GM23338 (cell line): ENCODE measurements at regions not wholly inside any gene's neighbourhood (a gene's known extent, or its start where the extent isn't known, plus 50 kb on each side); places are given as distances from the start of the nearest gene placed in this dataset.

Experiments used
- ATAC-seq: fragments of 200-7000 bp; cut with Tn5 transposase; 3 replicates; pipeline ENCODE4 v1.9.1; 2020
- DNase-seq: peaks from one replicate; pipeline ENCODE4 v3.0.0-alpha.2; 2015; ENCODE audit warnings: low spot score
- H2AFZ ChIP-seq: fragments of 200-600 bp; sonication (generic); 2 replicates; pipeline ENCODE4 v1.8.0; 2016; ENCODE audit warnings: antibody characterized with exemption, mild to moderate bottlenecking, moderate library complexity
- H3F3A ChIP-seq: fragments of 200-600 bp; sonication (generic); replicated peaks from 2 replicates; pipeline ENCODE4 v1.8.0; 2017; ENCODE audit warnings: antibody characterized with exemption, mixed run types, low read depth
- H3K27ac ChIP-seq: fragments of 200-600 bp; sonication (generic); 2 replicates; pipeline ENCODE4 v1.6.1; 2016; ENCODE audit warnings: low read depth
- H3K27me3 ChIP-seq: fragments of 200-600 bp; sonication (generic); 2 replicates; pipeline ENCODE4 v1.8.0; 2016; ENCODE audit warnings: mild to moderate bottlenecking, mixed run types, moderate library complexity; ENCODE audit not compliant: insufficient read depth
- H3K36me3 ChIP-seq: fragments of 200-600 bp; sonication (generic); 2 replicates; pipeline ENCODE4 v1.8.0; 2016; ENCODE audit warnings: mild to moderate bottlenecking; ENCODE audit not compliant: insufficient read depth
- H3K4me1 ChIP-seq: fragments of 200-600 bp; sonication (generic); 2 replicates; pipeline ENCODE4 v1.8.0; 2016; ENCODE audit warnings: mild to moderate bottlenecking, moderate library complexity; ENCODE audit not compliant: insufficient read depth
- H3K4me2 ChIP-seq: fragments of 200-600 bp; sonication (generic); 2 replicates; pipeline ENCODE4 v1.7.1; 2017; ENCODE audit warnings: mixed run types
- H3K4me3 ChIP-seq: fragments of 200-600 bp; sonication (generic); 2 replicates; pipeline ENCODE4 v1.6.1; 2016; ENCODE audit warnings: mixed run types
- H3K79me2 ChIP-seq: fragments of 200-600 bp; sonication (generic); replicated peaks from 2 replicates; pipeline ENCODE4 v1.8.0; 2017; ENCODE audit warnings: mild to moderate bottlenecking; ENCODE audit not compliant: insufficient read depth
- H3K9me2 ChIP-seq: fragments of 200-600 bp; sonication (generic); 2 replicates; pipeline ENCODE4 v1.8.0; 2017; ENCODE audit not compliant: insufficient read depth
- H4K20me1 ChIP-seq: fragments of 200-600 bp; sonication (generic); replicated peaks from 2 replicates; pipeline ENCODE4 v1.8.0; 2017; ENCODE audit warnings: mild to moderate bottlenecking; ENCODE audit not compliant: insufficient read depth
- H3K27ac Mint-ChIP-seq: 2 replicates; pipeline ENCODE4 v1.8.0; 2020; ENCODE audit warnings: inconsistent platforms, mild to moderate bottlenecking, moderate library complexity, mixed read lengths
- H3K27me3 Mint-ChIP-seq: 3 replicates; pipeline ENCODE4 v1.8.0; 2022; ENCODE audit warnings: low read depth, mild to moderate bottlenecking, moderate library complexity, mixed read lengths, inconsistent platforms; ENCODE audit not compliant: insufficient read depth, poor library complexity
- H3K36me3 Mint-ChIP-seq: 3 replicates; pipeline ENCODE4 v1.8.0; 2021; ENCODE audit warnings: low read depth, mild to moderate bottlenecking, inconsistent platforms, moderate library complexity, mixed read lengths
- H3K4me1 Mint-ChIP-seq: 3 replicates; pipeline ENCODE4 v1.8.0; 2020; ENCODE audit warnings: mild to moderate bottlenecking, inconsistent platforms, mixed read lengths
- H3K4me3 Mint-ChIP-seq: 3 replicates; pipeline ENCODE4 v1.8.0; 2021; ENCODE audit warnings: moderate library complexity, mild to moderate bottlenecking, inconsistent platforms, mixed read lengths
- H3K9me3 Mint-ChIP-seq: 3 replicates; pipeline ENCODE4 v1.8.0; 2020; ENCODE audit warnings: moderate library complexity, mild to moderate bottlenecking, inconsistent platforms, mixed read lengths
- CREB1 ChIP-seq: fragments of 250-450 bp; sonication (Bioruptor Pico); IDR thresholded peaks from 2 replicates; pipeline ENCODE4 v1.5.0; 2020; ENCODE audit warnings: low read depth, mild to moderate bottlenecking, moderate library complexity
- CTCF ChIP-seq, 2 experiments: fragments of 200-600 bp in 1 of 2; sonication (generic) in 1 of 2; conservative IDR thresholded peaks; 2 replicates each; pipeline versions ENCODE4 v1.5.1 to v1.6.1; 2016 to 2017; ENCODE audit warnings: antibody characterized with exemption in 2 of 2, low read depth in 2 of 2, mild to moderate bottlenecking in 2 of 2, moderate library complexity in 1 of 2
- EZH2 ChIP-seq: fragments of 200-600 bp; sonication (generic); IDR thresholded peaks from one replicate; pipeline ENCODE4 v1.8.0; 2017; ENCODE audit warnings: antibody characterized with exemption, mild to moderate bottlenecking, low read depth; ENCODE audit not compliant: unreplicated experiment
- EZH2phosphoT487 ChIP-seq: fragments of 200-600 bp; sonication (generic); IDR thresholded peaks from one replicate; pipeline ENCODE4 v1.8.1; 2018; ENCODE audit warnings: antibody characterized with exemption; ENCODE audit not compliant: unreplicated experiment
- JUNB ChIP-seq: IDR thresholded peaks from one replicate; pipeline ENCODE4 v1.6.1; 2016; ENCODE audit warnings: antibody characterized with exemption; ENCODE audit not compliant: unreplicated experiment
- NANOG ChIP-seq: IDR thresholded peaks from 2 replicates; pipeline ENCODE4 v1.6.1; 2016; ENCODE audit warnings: antibody characterized with exemption, borderline replicate concordance
- POLR2AphosphoS5 ChIP-seq: IDR thresholded peaks from 2 replicates; pipeline ENCODE4 v1.6.1; 2016; ENCODE audit warnings: antibody characterized with exemption, low read depth
- REST ChIP-seq: IDR thresholded peaks from one replicate; pipeline ENCODE4 v1.6.1; 2018; ENCODE audit warnings: antibody characterized with exemption; ENCODE audit not compliant: unreplicated experiment
- STAT1 ChIP-seq: IDR thresholded peaks from one replicate; pipeline ENCODE4 v1.6.1; 2016; ENCODE audit warnings: antibody characterized with exemption; ENCODE audit not compliant: unreplicated experiment
- ZNF114 ChIP-seq: fragments of 250-450 bp; sonication (Bioruptor Pico); IDR thresholded peaks from 2 replicates; pipeline ENCODE4 v1.5.0; 2020; ENCODE audit warnings: mild to moderate bottlenecking, moderate library complexity
- ZNF331 ChIP-seq: fragments of 250-450 bp; sonication (Bioruptor Pico); IDR thresholded peaks from 2 replicates; pipeline ENCODE4 v1.5.0; 2020; ENCODE audit warnings: low read depth, mild to moderate bottlenecking, moderate library complexity
- ZNF462 ChIP-seq: fragments of 250-450 bp; sonication (Bioruptor Pico); IDR thresholded peaks from 2 replicates; pipeline ENCODE4 v1.5.0; 2020; ENCODE audit warnings: mild to moderate bottlenecking, moderate library complexity
- TF ChIP-seq, protein P1 (sequence below): IDR thresholded peaks from 2 replicates; pipeline ENCODE4 v1.6.1; 2016; ENCODE audit warnings: antibody characterized with exemption

DNA sequence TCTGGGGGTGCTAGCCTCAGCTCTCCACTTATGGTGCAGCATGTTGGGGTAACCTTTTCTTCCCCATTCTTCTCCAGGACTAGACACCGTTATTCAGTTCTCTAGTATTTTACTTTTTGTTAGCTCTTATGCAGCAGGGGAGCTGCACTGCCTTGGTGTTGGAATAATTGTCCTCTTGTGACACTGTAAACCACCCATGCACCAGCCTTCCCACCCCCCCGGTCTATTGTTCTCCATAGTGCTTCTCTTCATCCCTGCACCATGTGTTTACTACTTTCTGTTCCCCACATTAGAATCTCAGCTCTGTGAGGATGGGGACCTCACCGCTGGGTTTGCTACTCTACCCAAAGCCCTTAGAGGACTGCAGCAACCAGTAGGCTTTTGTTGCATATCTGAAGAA is 230.7 kb downstream of the RPS24 start:
- H3K4me2 ChIP-seq, result no peak overlapping the region
- H3K4me3 Mint-ChIP-seq, result no peak overlapping the region
- no peaks in the 10 kb centered on the region for H3K36me3 Mint-ChIP-seq
- ATAC-seq, result no peak
- no peaks in the 10 kb centered on the region for H3K4me1 ChIP-seq
- no peaks in the 10 kb centered on the region for H3F3A ChIP-seq
- H3K27me3 ChIP-seq, result no peaks in the 10 kb centered on the region
- H3K27me3 Mint-ChIP-seq, result peaks cover 8% of the 10 kb centered on the region
- no peak overlapping the region for H3K27ac ChIP-seq
- H3K9me3 Mint-ChIP-seq, result peaks cover 3% of the 10 kb centered on the region; the same call in 1 of the 3 replicates
- no peaks in the 10 kb centered on the region for H3K4me1 Mint-ChIP-seq
- no peaks in the 10 kb centered on the region for H3K36me3 ChIP-seq
- TF ChIP-seq STAT1, result no peak
- no peak for TF ChIP-seq CTCF (conservative IDR thresholded peaks at IDR 0.05; ENCODE audit: low read depth in 2 of 2)
- no peak for TF ChIP-seq NANOG
- no peak for TF ChIP-seq ZNF114 (CRISPR knock-in tag)
- TF ChIP-seq CREB1 (CRISPR knock-in tag), result no peak
- TF ChIP-seq EZH2, result no peak
- TF ChIP-seq REST, result no peak
- TF ChIP-seq, protein P1, sequence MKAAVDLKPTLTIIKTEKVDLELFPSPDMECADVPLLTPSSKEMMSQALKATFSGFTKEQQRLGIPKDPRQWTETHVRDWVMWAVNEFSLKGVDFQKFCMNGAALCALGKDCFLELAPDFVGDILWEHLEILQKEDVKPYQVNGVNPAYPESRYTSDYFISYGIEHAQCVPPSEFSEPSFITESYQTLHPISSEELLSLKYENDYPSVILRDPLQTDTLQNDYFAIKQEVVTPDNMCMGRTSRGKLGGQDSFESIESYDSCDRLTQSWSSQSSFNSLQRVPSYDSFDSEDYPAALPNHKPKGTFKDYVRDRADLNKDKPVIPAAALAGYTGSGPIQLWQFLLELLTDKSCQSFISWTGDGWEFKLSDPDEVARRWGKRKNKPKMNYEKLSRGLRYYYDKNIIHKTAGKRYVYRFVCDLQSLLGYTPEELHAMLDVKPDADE, result no peak
- no peak for TF ChIP-seq ZNF462 (CRISPR knock-in tag)
- no peak for TF ChIP-seq ZNF331 (CRISPR knock-in tag)
- no peak for TF ChIP-seq EZH2phosphoT487
- TF ChIP-seq POLR2AphosphoS5, result no peak
- no peak for TF ChIP-seq JUNB
- no peak for DNase-seq
- H3K9me2 ChIP-seq, result no peaks in the 10 kb centered on the region
- no peak overlapping the region for H3K4me3 ChIP-seq
- no peak overlapping the region for H2AFZ ChIP-seq
- H3K79me2 ChIP-seq, result no peaks in the 10 kb centered on the region
- no peak overlapping the region for H3K27ac Mint-ChIP-seq
- no peaks in the 10 kb centered on the region for H4K20me1 ChIP-seq
